Bone marrow (tissue), 2 donors: ENCODE measurements at regions not wholly inside any gene's neighbourhood (a gene's known extent, or its start where the extent isn't known, plus 50 kb on each side); places are given as distances from the start of the nearest gene placed in this dataset.
"Not testable (repeated sequence)": the region's sequence is repeated elsewhere in the genome, so short reads cannot be mapped to it uniquely, and the experiment has no call there.

Experiments used
- DNase-seq, 2 donors: peaks; one replicate each; lab custom pipeline; 2025; lab: John Stamatoyannopoulos, UW

DNA sequence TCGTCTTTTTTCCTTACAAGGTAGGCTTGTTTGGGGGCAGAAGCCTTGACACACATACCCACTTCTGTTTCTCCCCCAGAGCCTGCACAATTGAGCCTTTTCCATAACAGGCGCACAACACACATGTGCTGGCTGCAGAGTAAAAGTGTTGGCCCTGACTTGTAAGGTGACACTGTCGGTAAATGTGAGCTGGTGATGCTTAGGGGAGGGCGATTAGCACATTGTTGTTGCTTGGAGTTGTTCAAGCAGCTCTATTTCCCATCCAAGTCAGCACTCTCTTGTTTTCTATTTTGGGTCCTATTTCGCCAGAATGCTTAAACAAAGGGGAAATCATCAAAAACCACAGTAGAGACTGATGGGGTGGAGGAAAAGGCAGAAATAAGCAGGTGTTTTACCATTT, 51.9 kb upstream of the PTPRJ start:
- no peak for DNase-seq

GRCh38 chr11:47924184-47924691, 56.1 kb upstream of the PTPRJ start:
- no peak for DNase-seq

- no peak for DNase-seq
Observed at GRCh38 chr11:47923667-47924066, 56.7 kb upstream of the PTPRJ start.

- not testable (repeated sequence) for DNase-seq
Observed at GRCh38 chr11:47921080-47921555, 59.2 kb upstream of the PTPRJ start.

GRCh38 chr11:47918882-47919495, 61.4 kb upstream of the PTPRJ start:
- DNase-seq: no peak

- DNase-seq: no peak
Observed at GRCh38 chr11:47918370-47918690, 62.0 kb upstream of the PTPRJ start.

GRCh38 chr11:47917599-47918369, 62.6 kb upstream of the PTPRJ start:
- peak in 1 of 2 donors; percentile 70 for DNase-seq

- DNase-seq: no peak
Observed at GRCh38 chr11:47916361-47916841, 64.0 kb upstream of the PTPRJ start.

- no peak for DNase-seq
Observed at GRCh38 chr11:47915783-47916182, 64.6 kb upstream of the PTPRJ start.

DNA sequence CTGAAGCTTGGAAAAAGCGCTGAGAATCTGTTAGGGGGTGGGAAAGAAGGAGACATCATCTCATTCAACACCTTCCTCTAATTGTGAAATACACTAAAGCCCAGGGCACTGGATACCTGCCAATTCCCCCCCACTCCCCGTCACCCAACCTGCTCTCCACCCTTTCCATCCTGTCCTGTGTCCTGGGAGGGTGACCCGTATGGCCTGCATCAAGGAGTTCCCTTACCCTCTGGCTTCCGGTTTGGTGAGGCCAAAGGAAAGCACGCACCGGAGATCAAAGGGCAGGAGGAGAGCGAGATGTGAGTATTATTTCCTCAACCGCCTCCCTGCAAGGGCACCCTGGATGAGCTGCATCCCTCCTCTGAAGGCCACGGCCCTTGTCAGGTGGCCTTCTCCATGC, 65.0 kb upstream of the PTPRJ start:
- DNase-seq: no peak

DNA sequence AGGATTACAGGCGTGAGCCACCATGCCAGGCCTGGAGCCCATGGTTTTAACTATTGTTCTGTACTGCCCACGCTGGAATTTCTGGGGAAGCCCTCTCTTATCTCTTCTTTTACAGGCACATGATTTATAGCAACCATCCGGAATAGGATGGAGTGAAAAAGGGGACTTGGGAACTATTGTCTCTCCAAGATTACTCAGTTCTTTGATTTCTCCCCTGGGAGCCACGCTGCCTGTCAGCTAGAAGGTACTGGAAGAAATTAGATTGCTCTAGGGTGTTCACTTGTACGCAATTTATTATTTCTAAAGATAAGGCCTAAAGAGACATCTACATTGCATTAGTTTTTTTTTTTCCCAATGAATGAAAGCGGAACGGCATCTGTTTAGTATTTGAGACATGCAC, 65.6 kb upstream of the PTPRJ start:
- DNase-seq: no peak

DNA sequence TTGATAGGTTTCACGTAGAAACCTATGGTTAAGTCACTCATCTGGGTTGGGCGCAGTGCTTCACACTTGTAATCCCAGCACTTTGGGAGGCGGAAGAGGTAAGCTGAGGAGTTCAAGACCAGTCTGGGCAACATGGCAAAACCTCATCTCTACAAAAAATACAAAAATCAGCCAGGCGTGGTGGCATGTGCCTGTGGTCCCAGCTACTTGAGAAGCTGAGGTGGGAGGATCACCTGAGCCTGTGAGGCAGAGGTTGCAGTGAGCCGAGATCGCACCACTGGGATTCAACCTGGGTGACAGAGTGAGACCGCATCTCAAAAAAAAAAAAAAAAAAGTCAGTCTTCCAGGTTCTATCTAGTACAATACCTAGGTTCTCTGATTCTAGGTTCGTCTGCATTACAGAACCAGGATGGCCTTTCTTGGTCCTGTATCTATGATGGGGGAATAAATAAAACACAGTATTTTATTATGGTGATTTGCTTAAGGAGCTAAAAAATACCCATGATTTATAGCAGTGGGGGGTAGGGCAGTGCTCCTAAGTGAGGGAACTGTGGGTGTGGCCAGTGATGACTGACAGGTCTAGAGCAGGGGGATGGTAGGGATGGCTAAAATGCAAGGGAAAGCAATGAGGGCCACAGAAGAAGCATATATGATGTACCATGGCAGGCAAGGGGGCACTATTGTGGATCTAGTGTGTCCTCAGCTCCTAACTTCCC, 65.5 kb upstream of the NUP160 start:
- no peak for DNase-seq

DNA sequence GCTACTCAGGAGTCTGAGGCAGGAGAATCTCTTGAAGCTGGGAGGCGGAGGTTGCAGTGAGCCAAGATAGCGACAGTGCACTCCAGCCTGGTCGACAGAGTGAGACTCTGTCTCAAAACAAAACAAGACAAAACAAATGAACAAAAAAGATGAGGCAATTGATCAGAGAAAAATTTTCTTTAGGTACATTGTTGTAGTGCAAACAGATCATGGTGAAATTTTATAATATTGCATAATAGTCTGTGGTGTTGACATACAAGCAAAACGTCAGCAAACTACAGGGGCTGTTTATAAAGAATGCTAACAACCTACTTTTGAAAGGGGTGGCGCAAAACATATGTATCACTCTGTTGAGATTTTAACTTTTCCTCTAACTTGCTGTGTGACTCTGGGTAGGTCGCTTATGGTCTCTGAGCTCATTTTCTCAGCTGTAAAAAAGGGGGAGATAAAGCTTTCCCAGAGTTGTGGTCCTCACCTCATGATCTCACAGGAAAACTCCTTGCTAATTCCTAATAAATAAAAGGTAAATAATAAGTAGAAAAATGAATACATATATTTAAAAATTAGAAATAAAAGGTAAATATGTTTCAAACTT, 64.8 kb upstream of the NUP160 start:
- no peak for DNase-seq

DNA sequence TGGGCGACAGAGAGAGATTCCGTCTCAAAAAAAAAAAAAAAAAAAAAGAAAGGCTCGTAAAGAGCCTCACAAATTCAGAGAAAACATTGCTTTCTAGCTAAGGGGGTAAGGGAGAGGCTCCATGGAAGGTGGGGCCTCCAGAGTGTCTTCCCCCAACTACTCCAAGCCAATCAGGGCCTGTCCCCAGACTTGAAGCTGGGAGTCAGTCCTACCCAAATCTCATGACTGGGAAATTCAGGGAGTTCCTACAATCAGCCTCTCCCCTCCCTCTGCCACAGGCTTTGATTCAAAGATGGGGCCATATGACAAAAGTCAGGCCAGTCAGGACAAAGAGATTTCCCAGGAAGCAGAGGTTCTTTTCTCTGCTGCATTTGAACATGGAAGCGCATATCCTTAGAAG, 63.0 kb upstream of the NUP160 start:
- no peak for DNase-seq

GRCh38 chr11:47908198-47908597, 60.0 kb upstream of the NUP160 start:
- DNase-seq: no peak

GRCh38 chr11:47907499-47907898, 59.3 kb upstream of the NUP160 start:
- DNase-seq: no peak

GRCh38 chr11:47906066-47906465, 57.9 kb upstream of the NUP160 start:
- DNase-seq: no peak

DNA sequence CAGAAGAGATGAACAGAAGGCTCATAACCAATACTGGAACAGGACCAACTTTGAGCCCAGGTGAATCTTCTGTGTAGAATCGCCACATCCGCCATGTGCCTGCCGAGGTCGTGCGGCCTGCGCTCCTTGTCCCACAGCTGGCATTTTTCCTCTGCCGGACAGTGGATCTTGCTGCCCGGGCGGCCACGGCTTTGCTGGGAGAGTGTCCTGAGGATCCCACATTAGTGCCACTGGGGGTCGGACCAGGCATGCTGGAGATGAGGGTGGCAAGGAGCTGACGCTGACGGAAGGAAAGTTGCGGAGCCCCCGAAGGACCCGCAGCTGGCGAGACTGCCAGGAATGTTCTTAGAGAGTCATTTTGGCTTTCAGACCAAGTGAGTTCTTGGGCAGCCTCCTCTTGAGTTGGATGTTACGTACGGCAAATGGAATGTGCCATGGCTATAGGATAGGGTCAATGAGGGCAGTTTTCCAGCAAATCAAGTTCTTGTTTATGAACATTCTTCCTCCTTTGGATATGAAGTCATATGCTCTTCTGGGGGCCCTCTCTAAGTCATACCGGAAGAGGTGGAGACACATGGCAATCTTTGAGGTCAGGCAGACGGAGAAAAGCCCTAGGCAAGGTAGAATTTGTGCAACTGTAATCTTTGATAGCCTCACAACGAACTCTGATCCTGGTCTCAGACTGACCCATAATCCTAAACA, 57.4 kb upstream of the NUP160 start:
- DNase-seq: no peak

DNA sequence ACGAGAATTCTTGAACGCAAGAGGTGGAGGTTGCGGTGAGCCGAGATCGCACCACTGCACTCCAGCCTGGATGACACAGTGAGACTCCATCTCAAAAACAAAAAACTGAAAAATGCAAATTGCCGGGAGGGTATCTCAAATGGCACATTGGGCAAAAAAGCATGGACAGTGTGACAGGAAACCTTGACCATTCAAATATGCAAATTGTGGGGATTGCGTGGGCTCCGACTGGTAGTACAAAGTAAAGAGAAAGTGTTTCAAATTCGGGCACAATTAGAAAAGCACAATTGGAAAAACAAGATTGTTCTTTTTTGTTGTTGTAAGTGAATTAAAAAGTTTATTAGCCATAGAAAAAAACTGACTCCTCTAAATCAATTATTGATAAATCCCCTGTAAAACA, 56.7 kb upstream of the NUP160 start:
- no peak for DNase-seq

- DNase-seq: no peak
Observed at GRCh38 chr11:47904048-47904447, 55.9 kb upstream of the NUP160 start.

DNA sequence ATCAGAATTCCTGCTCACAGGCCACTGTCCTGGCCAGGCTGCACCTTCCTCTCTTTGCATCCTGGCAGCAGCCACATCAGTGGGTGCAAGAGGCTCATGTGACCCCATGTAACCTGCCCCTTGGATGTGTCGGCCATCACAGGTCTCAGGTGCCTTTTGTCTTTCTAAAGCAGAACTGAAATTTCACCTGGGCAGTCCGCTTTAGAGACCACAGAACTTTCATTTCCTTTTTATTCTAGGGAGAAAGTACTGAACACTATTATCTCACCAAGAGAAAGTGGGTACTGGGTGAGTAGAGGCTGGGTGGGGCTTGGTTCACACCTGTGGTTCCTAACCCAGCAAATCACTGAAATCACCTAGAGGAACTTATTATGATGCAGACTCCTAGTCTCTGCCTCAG, 51.7 kb upstream of the NUP160 start:
- DNase-seq: no peak
